ENCODE measurements at regions not wholly inside any gene's neighbourhood (a gene's known extent, or its start where the extent isn't known, plus 50 kb on each side); places are given as distances from the start of the nearest gene placed in this dataset.
"Not testable (repeated sequence)": the region's sequence is repeated elsewhere in the genome, so short reads cannot be mapped to it uniquely, and the experiment has no call there.

GRCh38 chr5:20833081-20833627 lies 845.2 kb upstream of the CDH18 start:
- Histone ChIP-seq H3K79me2 (ENCODE audit: low read length) (no peaks in the 10 kb centered on the region), H3K9ac (ENCODE audit: low read length) (no peak overlapping the region), H2AFZ (ENCODE audit: low read depth, low read length) (0 out of 2 replicates have a peak overlapping the region, but pooled peaks have one; percentile 16), H3K9me3 (ENCODE audit: insufficient read depth, low read length) (no peaks in the 10 kb centered on the region), H3K27ac (ENCODE audit: low read length) (no peak overlapping the region), H4K20me1 (ENCODE audit: insufficient read depth, low read length) (no peaks in the 10 kb centered on the region), H3K27me3 (ENCODE audit: low read depth, low read length) (no peaks in the 10 kb centered on the region), H3K4me2 (ENCODE audit: low read length) (no peak overlapping the region), H3K36me3 (replicated peaks; ENCODE audit: low read depth, low read length) (no peaks in the 10 kb centered on the region), H3K4me1 (ENCODE audit: low read length) (no peaks in the 10 kb centered on the region; the same call in 1 of the 2 replicates), H3K4me3 (ENCODE audit: low read length) (no peak overlapping the region)
- TF ChIP-seq EZH2phosphoT487 (IDR thresholded peaks at IDR 0.05; ENCODE audit: low read depth) (no peak), CTCF (IDR thresholded peaks at IDR 0.05; ENCODE audit: low read depth, low read length) (peak; percentile 29; the same call in 1 of the 2 replicates)

GRCh38 chr5:20832204-20833080 lies 844.4 kb upstream of the CDH18 start:
- no peaks in the 10 kb centered on the region for H3K79me2 ChIP-seq (ENCODE audit: low read length)
- no peaks in the 10 kb centered on the region for H3K36me3 ChIP-seq (replicated peaks; ENCODE audit: low read depth, low read length)
- H3K27ac ChIP-seq (ENCODE audit: low read length): no peak overlapping the region
- no peaks in the 10 kb centered on the region for H3K9me3 ChIP-seq (ENCODE audit: insufficient read depth, low read length)
- no peak overlapping the region for H3K9ac ChIP-seq (ENCODE audit: low read length)
- H3K27me3 ChIP-seq (ENCODE audit: low read depth, low read length): no peaks in the 10 kb centered on the region
- H3K4me3 ChIP-seq (ENCODE audit: low read length): no peak overlapping the region
- no peaks in the 10 kb centered on the region; the same call in 1 of the 2 replicates for H3K4me1 ChIP-seq (ENCODE audit: low read length)
- no peak overlapping the region for H2AFZ ChIP-seq (ENCODE audit: low read depth, low read length)
- TF ChIP-seq EZH2phosphoT487 (IDR thresholded peaks at IDR 0.05; ENCODE audit: low read depth): no peak
- no peak for TF ChIP-seq CTCF (IDR thresholded peaks at IDR 0.05; ENCODE audit: low read depth, low read length)
- no peak overlapping the region for H3K4me2 ChIP-seq (ENCODE audit: low read length)
- no peaks in the 10 kb centered on the region for H4K20me1 ChIP-seq (ENCODE audit: insufficient read depth, low read length)

DNA sequence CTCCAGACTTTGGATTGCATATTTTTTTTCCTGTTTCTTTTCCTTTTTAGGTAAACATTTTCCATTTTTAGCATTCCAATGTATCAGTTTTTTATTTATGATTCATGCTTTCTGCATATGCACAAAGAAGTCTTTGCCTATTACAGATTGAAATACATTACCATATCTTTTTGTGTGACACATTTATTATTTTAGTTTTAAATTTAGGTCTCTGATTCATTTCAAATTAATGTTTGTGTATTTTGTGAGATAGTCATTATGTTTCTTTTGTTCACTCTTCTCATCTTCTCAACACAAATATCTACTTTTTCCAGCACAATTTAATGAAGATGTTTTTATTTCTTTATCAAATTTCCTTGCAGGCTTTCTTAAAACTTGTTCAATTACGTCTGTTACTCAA lies 838.0 kb upstream of the CDH18 start:
- H2AFZ ChIP-seq (ENCODE audit: low read depth, low read length); H3K9me3 ChIP-seq (ENCODE audit: insufficient read depth, low read length); H3K9ac ChIP-seq (ENCODE audit: low read length); H3K4me2 ChIP-seq (ENCODE audit: low read length); H4K20me1 ChIP-seq (ENCODE audit: insufficient read depth, low read length); H3K36me3 ChIP-seq (replicated peaks; ENCODE audit: low read depth, low read length); H3K4me1 ChIP-seq (ENCODE audit: low read length); H3K79me2 ChIP-seq (ENCODE audit: low read length); H3K27ac ChIP-seq (ENCODE audit: low read length); H3K4me3 ChIP-seq (ENCODE audit: low read length); H3K27me3 ChIP-seq (ENCODE audit: low read depth, low read length): not testable (repeated sequence)

- not testable (repeated sequence) for H3K4me3 ChIP-seq (ENCODE audit: low read length); H3K4me2 ChIP-seq (ENCODE audit: low read length); H3K27me3 ChIP-seq (ENCODE audit: low read depth, low read length); H3K36me3 ChIP-seq (replicated peaks; ENCODE audit: low read depth, low read length); H3K9me3 ChIP-seq (ENCODE audit: insufficient read depth, low read length); H3K4me1 ChIP-seq (ENCODE audit: low read length); H3K27ac ChIP-seq (ENCODE audit: low read length); H4K20me1 ChIP-seq (ENCODE audit: insufficient read depth, low read length); H3K79me2 ChIP-seq (ENCODE audit: low read length); H3K9ac ChIP-seq (ENCODE audit: low read length); H2AFZ ChIP-seq (ENCODE audit: low read depth, low read length)
Observed at GRCh38 chr5:20797216-20797615, 809.2 kb upstream of the CDH18 start.

DNA sequence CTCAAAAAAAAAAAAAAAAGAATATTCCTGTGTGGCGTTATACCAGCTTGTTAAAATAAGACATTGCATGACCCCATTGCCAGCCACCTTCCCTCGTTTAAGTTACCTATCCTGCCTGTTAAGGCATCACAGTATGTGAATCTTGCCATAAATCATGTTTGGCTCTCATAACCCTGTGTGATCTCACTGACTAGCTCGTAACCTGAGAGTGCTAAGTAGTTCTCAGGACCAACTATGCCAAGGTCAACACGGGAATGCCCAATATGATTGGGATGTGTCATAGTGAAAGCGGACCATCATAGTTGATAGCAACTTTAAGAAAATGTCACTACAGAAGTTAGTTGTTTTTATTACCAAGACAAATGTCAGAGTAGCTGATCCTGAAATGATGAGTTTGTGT lies 796.8 kb upstream of the CDH18 start:
- H3K27me3 ChIP-seq (ENCODE audit: low read depth, low read length); H3K4me2 ChIP-seq (ENCODE audit: low read length); H3K9me3 ChIP-seq (ENCODE audit: insufficient read depth, low read length); H3K27ac ChIP-seq (ENCODE audit: low read length); H4K20me1 ChIP-seq (ENCODE audit: insufficient read depth, low read length); H3K36me3 ChIP-seq (replicated peaks; ENCODE audit: low read depth, low read length); H2AFZ ChIP-seq (ENCODE audit: low read depth, low read length); H3K79me2 ChIP-seq (ENCODE audit: low read length); H3K4me1 ChIP-seq (ENCODE audit: low read length); H3K9ac ChIP-seq (ENCODE audit: low read length); H3K4me3 ChIP-seq (ENCODE audit: low read length): not testable (repeated sequence)

GRCh38 chr5:20783484-20783883 lies 795.5 kb upstream of the CDH18 start:
- H3K4me2 ChIP-seq (ENCODE audit: low read length); H3K4me3 ChIP-seq (ENCODE audit: low read length): not testable (repeated sequence)

GRCh38 chr5:20771338-20771737 lies 783.3 kb upstream of the CDH18 start:
- not testable (repeated sequence) for H2AFZ ChIP-seq (ENCODE audit: low read depth, low read length); H3K27me3 ChIP-seq (ENCODE audit: low read depth, low read length); H3K27ac ChIP-seq (ENCODE audit: low read length); H3K79me2 ChIP-seq (ENCODE audit: low read length); H3K36me3 ChIP-seq (replicated peaks; ENCODE audit: low read depth, low read length); H4K20me1 ChIP-seq (ENCODE audit: insufficient read depth, low read length); H3K4me3 ChIP-seq (ENCODE audit: low read length); H3K4me1 ChIP-seq (ENCODE audit: low read length); H3K9me3 ChIP-seq (ENCODE audit: insufficient read depth, low read length); H3K9ac ChIP-seq (ENCODE audit: low read length); H3K4me2 ChIP-seq (ENCODE audit: low read length)

More at GRCh38 chr5:20783484-20783883, 795.5 kb upstream of the CDH18 start:
- H3K27ac ChIP-seq (ENCODE audit: low read length); H3K4me1 ChIP-seq (ENCODE audit: low read length); H3K27me3 ChIP-seq (ENCODE audit: low read depth, low read length); H4K20me1 ChIP-seq (ENCODE audit: insufficient read depth, low read length); H3K9ac ChIP-seq (ENCODE audit: low read length); H3K36me3 ChIP-seq (replicated peaks; ENCODE audit: low read depth, low read length); H2AFZ ChIP-seq (ENCODE audit: low read depth, low read length); H3K79me2 ChIP-seq (ENCODE audit: low read length); H3K9me3 ChIP-seq (ENCODE audit: insufficient read depth, low read length): not testable (repeated sequence)

GRCh38 chr5:20765074-20765473 lies 777.1 kb upstream of the CDH18 start:
- H3K4me3 ChIP-seq (ENCODE audit: low read length); H3K4me2 ChIP-seq (ENCODE audit: low read length); H3K4me1 ChIP-seq (ENCODE audit: low read length); H2AFZ ChIP-seq (ENCODE audit: low read depth, low read length); H3K79me2 ChIP-seq (ENCODE audit: low read length); H3K27ac ChIP-seq (ENCODE audit: low read length); H3K9ac ChIP-seq (ENCODE audit: low read length); H3K36me3 ChIP-seq (replicated peaks; ENCODE audit: low read depth, low read length); H4K20me1 ChIP-seq (ENCODE audit: insufficient read depth, low read length); H3K27me3 ChIP-seq (ENCODE audit: low read depth, low read length); H3K9me3 ChIP-seq (ENCODE audit: insufficient read depth, low read length): not testable (repeated sequence)
